Astrocyte (in vitro differentiated cells and primary cell): ENCODE measurements at regions not wholly inside any gene's neighbourhood (a gene's known extent, or its start where the extent isn't known, plus 50 kb on each side); places are given as distances from the start of the nearest gene placed in this dataset.
"Not testable (repeated sequence)": the region's sequence is repeated elsewhere in the genome, so short reads cannot be mapped to it uniquely, and the experiment has no call there.

Experiments used
- CTCF ChIP-seq: IDR thresholded peaks from 2 replicates; pipeline ENCODE4 v1.5.1; 2011; ENCODE audit warnings: low read depth, mild to moderate bottlenecking, inconsistent platforms, low read length, moderate library complexity; ENCODE audit not compliant: insufficient read depth
- EZH2 ChIP-seq: IDR thresholded peaks from 2 replicates; pipeline ENCODE4 v1.6.1; 2012; ENCODE audit warnings: mild to moderate bottlenecking, low read length, inconsistent platforms; ENCODE audit not compliant: insufficient read depth

GRCh38 chr2:111584540-111584939 is 299.5 kb downstream of the ANAPC1 start:
- TF ChIP-seq EZH2, CTCF: not testable (repeated sequence)
